Endothelial cell of umbilical vein (primary cell): ENCODE measurements at regions not wholly inside any gene's neighbourhood (a gene's known extent, or its start where the extent isn't known, plus 50 kb on each side); places are given as distances from the start of the nearest gene placed in this dataset.

Experiments used
- BruUV-seq: library from RNA; stranded (reverse); fragments of 400-500 nt; replicated peaks from 2 replicates; lab custom pipeline; 2021; lab: Mats Ljungman, UMichigan
- CTCF ChIA-PET: fragments of 300-600, 350-600 bp; sonication (Branson Sonifier 250); formaldehyde crosslinking; loops from one replicate; lab custom pipeline; 2021; ENCODE audit warnings: antibody characterized with exemption, inconsistent platforms; lab: Charles Lee
- POLR2A ChIA-PET: fragments of 300-600, 350-600 bp; sonication (Branson Sonifier 250); formaldehyde crosslinking; loops from one replicate; lab custom pipeline; 2021; ENCODE audit warnings: antibody characterized with exemption, inconsistent platforms; lab: Charles Lee
- DNase-seq: peaks from one replicate; pipeline ENCODE4 v3.0.0-alpha.2; 2011; ENCODE audit warnings: low read depth, low spot score
- FAIRE-seq: peaks from 2 replicates; lab custom pipeline; 2011; peaks lifted over from hg19 to GRCh38; lab: Jason Lieb, UNC
- H2AFZ ChIP-seq: 2 replicates; pipeline ENCODE4 v1.6.0; 2012; ENCODE audit warnings: low read depth, low read length, control low read depth, inconsistent platforms
- H3K27ac ChIP-seq: 2 replicates; pipeline ENCODE4 v1.5.1; 2011; ENCODE audit warnings: low read depth, mild to moderate bottlenecking, control low read depth, low read length, moderate library complexity; ENCODE audit not compliant: insufficient read depth
- H3K27me3 ChIP-seq, 2 experiments: 2 replicates each; pipeline versions ENCODE4 v1.6.0 to v1.6.1; 2011; ENCODE audit warnings: low read length in 2 of 2, mixed read lengths in 1 of 2; ENCODE audit not compliant: control insufficient read depth in 2 of 2, insufficient read depth in 2 of 2
- H3K36me3 ChIP-seq, 2 experiments: 2 replicates in 1 of 2; 3 replicates in 1 of 2; pipeline ENCODE4 v1.5.1; 2011; ENCODE audit warnings: low read length in 2 of 2, mild to moderate bottlenecking in 1 of 2, moderate library complexity in 1 of 2; ENCODE audit not compliant: control insufficient read depth in 2 of 2, insufficient read depth in 2 of 2; ENCODE audit errors: extremely low read depth in 1 of 2
- H3K4me1 ChIP-seq: 3 replicates; pipeline ENCODE4 v1.5.1; 2011; ENCODE audit warnings: mild to moderate bottlenecking, low read length; ENCODE audit not compliant: control insufficient read depth, insufficient read depth; ENCODE audit errors: extremely low read depth
- H3K4me2 ChIP-seq: 2 replicates; pipeline ENCODE4 v1.6.1; 2011; ENCODE audit warnings: low read length, control low read depth, mixed read lengths; ENCODE audit not compliant: insufficient read depth
- H3K4me3 ChIP-seq, 3 experiments: fragments of 200-600 bp in 1 of 3; sonication (generic), shearing (Covaris generic) in 1 of 3; replicated peaks in 1 of 3; 2 replicates each; pipeline ENCODE4 v1.5.1; 2011 to 2016; ENCODE audit warnings: control low read depth in 3 of 3, low read length in 3 of 3, mild to moderate bottlenecking in 2 of 3, inconsistent platforms in 1 of 3, low read depth in 1 of 3, moderate library complexity in 1 of 3; ENCODE audit not compliant: insufficient read depth in 1 of 3
- H3K79me2 ChIP-seq: 2 replicates; pipeline ENCODE4 v1.6.0; 2012; ENCODE audit warnings: low read length, inconsistent platforms; ENCODE audit not compliant: control insufficient read depth, insufficient read depth
- H3K9ac ChIP-seq: replicated peaks from 2 replicates; pipeline ENCODE3; 2011; ENCODE audit warnings: low read length, control low read depth; ENCODE audit not compliant: insufficient read depth; ENCODE audit errors: extremely low read depth
- H3K9me1 ChIP-seq: replicated peaks from 3 replicates; pipeline ENCODE4 v1.6.0; 2011; ENCODE audit warnings: mild to moderate bottlenecking, low read length; ENCODE audit not compliant: control insufficient read depth, insufficient read depth; ENCODE audit errors: extremely low read depth
- H3K9me3 ChIP-seq: replicated peaks from 2 replicates; pipeline ENCODE4 v1.5.1; 2012; ENCODE audit warnings: low read length, inconsistent platforms; ENCODE audit not compliant: control insufficient read depth, insufficient read depth
- H4K20me1 ChIP-seq: replicated peaks from 2 replicates; pipeline ENCODE3; 2011; ENCODE audit warnings: mild to moderate bottlenecking, low read length; ENCODE audit not compliant: control insufficient read depth, insufficient read depth; ENCODE audit errors: extremely low read depth
- CTCF ChIP-seq, 2 donors: IDR thresholded peaks; 1 replicate in 1 of 2; 2 replicates in 1 of 2; pipeline ENCODE4 v1.5.1; 2011; ENCODE audit warnings: low read length in 2 of 2, mild to moderate bottlenecking in 2 of 2, moderate library complexity in 2 of 2, control low read depth in 1 of 2, inconsistent platforms in 1 of 2, low read depth in 1 of 2; ENCODE audit not compliant: insufficient read depth in 1 of 2; ENCODE audit errors: extremely low read depth in 1 of 2
- EZH2 ChIP-seq: IDR thresholded peaks from 2 replicates; pipeline ENCODE4 v1.6.1; 2012; ENCODE audit warnings: borderline replicate concordance, low read depth, mild to moderate bottlenecking, moderate library complexity, low read length, inconsistent platforms; ENCODE audit not compliant: severe bottlenecking
- FOS ChIP-seq: IDR thresholded peaks from 2 replicates; pipeline ENCODE4 v1.6.1; 2011; ENCODE audit warnings: mild to moderate bottlenecking, low read length, moderate library complexity, borderline replicate concordance; ENCODE audit not compliant: insufficient read depth
- GATA2 ChIP-seq: IDR thresholded peaks from 2 replicates; pipeline ENCODE4 v1.7.0; 2011; ENCODE audit warnings: low read depth, mild to moderate bottlenecking, moderate library complexity, mixed read lengths, low read length; ENCODE audit not compliant: insufficient read length, insufficient read depth
- JUN ChIP-seq: IDR thresholded peaks from 2 replicates; pipeline ENCODE4 v1.6.1; 2011; ENCODE audit warnings: borderline replicate concordance, low read depth; ENCODE audit not compliant: insufficient read length, insufficient read depth
- MAX ChIP-seq: IDR thresholded peaks from 2 replicates; pipeline ENCODE4 v1.6.1; 2011; ENCODE audit not compliant: insufficient read depth, insufficient read length
- MYC ChIP-seq: IDR thresholded peaks from one replicate; pipeline ENCODE4 v1.6.1; 2011; ENCODE audit warnings: mild to moderate bottlenecking, low read depth, low read length
- POLR2A ChIP-seq: IDR thresholded peaks from 2 replicates; pipeline ENCODE4 v1.6.1; 2012; ENCODE audit warnings: low read depth, mild to moderate bottlenecking, control low read depth, low read length
- POLR2AphosphoS5 ChIP-seq: IDR thresholded peaks from 2 replicates; pipeline ENCODE4 v1.6.1; 2012; ENCODE audit warnings: low read depth, mild to moderate bottlenecking, control low read depth, low read length, moderate library complexity; ENCODE audit not compliant: insufficient read depth
- dilution Hi-C: fragments of 300-500 bp; cut with MboI; formaldehyde crosslinking; loops from one replicate; pipeline ENCODE4 v1.15.0; 2019; ENCODE audit warnings: low sequenced_read_pairs; ENCODE audit not compliant: extremely low pct_ligation_motif_present
- intact Hi-C: fragments of 100-400 bp; cut with micrococcal nuclease; formaldehyde crosslinking; loops from one replicate; pipeline ENCODE4 v1.10.0; 2022

- no peaks in the 10 kb centered on the region for H4K20me1 ChIP-seq
- H3K4me3 ChIP-seq, result no peak overlapping the region
- ChIA-PET CTCF (no interaction called here), POLR2A (no interaction called here)
- no peak overlapping the region for H3K9ac ChIP-seq
- no TSS peak for BruUV-seq
- DNase-seq (no peak), FAIRE-seq (no peak)
- no peaks in the 10 kb centered on the region for H3K9me1 ChIP-seq
- H3K4me1 ChIP-seq, result no peaks in the 10 kb centered on the region
- intact Hi-C loops, result no loop called here
- TF ChIP-seq CTCF (IDR thresholded peaks at IDR 0.05; ENCODE audit: extremely low read depth in 1 of 2, insufficient read depth in 1 of 2, low read depth in 1 of 2, low read length in 2 of 2), result no peak
- TF ChIP-seq MYC, result no peak
- no peak for TF ChIP-seq FOS
- no peak for TF ChIP-seq GATA2
- no peak for TF ChIP-seq EZH2
- TF ChIP-seq MAX, result no peak
- no peak for TF ChIP-seq JUN
- no peak for TF ChIP-seq POLR2A
- TF ChIP-seq POLR2AphosphoS5, result no peak
- H3K27me3 ChIP-seq, result no peaks in the 10 kb centered on the region
- H3K36me3 ChIP-seq, result no peaks in the 10 kb centered on the region
- H3K79me2 ChIP-seq, result no peaks in the 10 kb centered on the region
- no peaks in the 10 kb centered on the region for H3K9me3 ChIP-seq
- H2AFZ ChIP-seq, result no peak overlapping the region
- H3K27ac ChIP-seq, result no peak overlapping the region
- H3K4me2 ChIP-seq, result no peak overlapping the region
- dilution Hi-C loops, result no loop called here
These were observed 440.4 kb downstream of the FAM133A start for GRCh38 chrX:94114362-94114761.
